Hepatocyte (in vitro differentiated cells): ENCODE measurements at regions not wholly inside any gene's neighbourhood (a gene's known extent, or its start where the extent isn't known, plus 50 kb on each side); places are given as distances from the start of the nearest gene placed in this dataset.

Experiments used
- CTCF ChIP-seq: fragments of 200-600 bp; sonication (generic); IDR thresholded peaks from 2 replicates; pipeline ENCODE4 v1.5.1; 2016; ENCODE audit warnings: antibody characterized with exemption, mild to moderate bottlenecking; ENCODE audit not compliant: poor library complexity
- EZH2 ChIP-seq: fragments of 200-600 bp; sonication (generic); IDR thresholded peaks from 2 replicates; pipeline ENCODE4 v1.6.1; 2016; ENCODE audit warnings: antibody characterized with exemption, mild to moderate bottlenecking, borderline replicate concordance
- EZH2phosphoT487 ChIP-seq: fragments of 200-600 bp; sonication (generic); IDR thresholded peaks from one replicate; pipeline ENCODE4 v1.6.1; 2018; ENCODE audit warnings: antibody characterized with exemption, mild to moderate bottlenecking, low read depth, moderate library complexity; ENCODE audit not compliant: unreplicated experiment, severe bottlenecking

GRCh38 chr7:114818501-114818900 lies 103.4 kb upstream of the MDFIC start:
- TF ChIP-seq CTCF, result no peak
- TF ChIP-seq EZH2phosphoT487, result no peak
- no peak for TF ChIP-seq EZH2
